CD8-positive, alpha-beta memory T cell (primary cell): ENCODE measurements at regions not wholly inside any gene's neighbourhood (a gene's known extent, or its start where the extent isn't known, plus 50 kb on each side); places are given as distances from the start of the nearest gene placed in this dataset.

Experiments used
- CTCF ChIA-PET: fragments of 350-600 bp; sonication (Branson Sonifier 250); formaldehyde crosslinking; loops from one replicate; lab custom pipeline; 2021; ENCODE audit warnings: antibody characterized with exemption; lab: Charles Lee
- POLR2A ChIA-PET: fragments of 350-600 bp; sonication (Branson Sonifier 250); formaldehyde crosslinking; loops from one replicate; lab custom pipeline; 2021; ENCODE audit warnings: antibody characterized with exemption; lab: Charles Lee
- DNase-seq, 5 donors: peaks; one replicate each; pipeline versions ENCODE4 v3.0.0 to v3.0.0-alpha.2; 2020 to 2022; ENCODE audit warnings: mixed read lengths in 1 of 5
- H3K27ac ChIP-seq: one replicate; pipeline ENCODE4 v1.7.0; 2013; ENCODE audit warnings: low read depth, mild to moderate bottlenecking, low read length, moderate library complexity
- H3K27me3 ChIP-seq: 2 replicates; pipeline ENCODE4 v1.7.0; 2013; ENCODE audit warnings: low read length, mild to moderate bottlenecking; ENCODE audit not compliant: insufficient read depth, poor library complexity, severe bottlenecking
- H3K36me3 ChIP-seq: 2 replicates; pipeline ENCODE4 v1.7.0; 2013; ENCODE audit warnings: mild to moderate bottlenecking, low read length, moderate library complexity; ENCODE audit not compliant: insufficient read depth
- H3K4me1 ChIP-seq: 2 replicates; pipeline ENCODE4 v1.7.0; 2013; ENCODE audit warnings: mild to moderate bottlenecking, low read length, moderate library complexity; ENCODE audit not compliant: insufficient read depth
- H3K4me3 ChIP-seq: 2 replicates; pipeline ENCODE4 v1.7.0; 2013; ENCODE audit warnings: mild to moderate bottlenecking, low read length
- H3K9me3 ChIP-seq: 2 replicates; pipeline ENCODE4 v1.7.0; 2013; ENCODE audit warnings: mild to moderate bottlenecking, low read length
- H3K27ac Mint-ChIP-seq, 8 donors: one replicate each; pipeline ENCODE4 v1.8.0; 2020 to 2021; ENCODE audit warnings: mixed read lengths in 8 of 8, mild to moderate bottlenecking in 6 of 8, inconsistent platforms in 3 of 8, moderate library complexity in 3 of 8
- H3K27me3 Mint-ChIP-seq, 2 donors: one replicate each; pipeline ENCODE4 v1.8.0; 2020 to 2021; ENCODE audit warnings: mixed read lengths in 2 of 2, mild to moderate bottlenecking in 1 of 2, moderate library complexity in 1 of 2
- H3K36me3 Mint-ChIP-seq, 3 donors: one replicate each; pipeline ENCODE4 v1.8.0; 2020 to 2021; ENCODE audit warnings: mixed read lengths in 3 of 3, inconsistent platforms in 1 of 3, mild to moderate bottlenecking in 1 of 3
- H3K4me1 Mint-ChIP-seq, 3 donors: one replicate each; pipeline ENCODE4 v1.8.0; 2020 to 2021; ENCODE audit warnings: mixed read lengths in 3 of 3, inconsistent platforms in 1 of 3, mild to moderate bottlenecking in 1 of 3
- H3K4me3 Mint-ChIP-seq, 7 donors: one replicate each; pipeline ENCODE4 v1.8.0; 2020 to 2021; ENCODE audit warnings: mixed read lengths in 7 of 7, mild to moderate bottlenecking in 6 of 7, moderate library complexity in 4 of 7, inconsistent platforms in 2 of 7
- H3K9me3 Mint-ChIP-seq, 5 donors: one replicate each; pipeline ENCODE4 v1.8.0; 2020 to 2022; ENCODE audit warnings: mixed read lengths in 5 of 5, mild to moderate bottlenecking in 3 of 5, moderate library complexity in 2 of 5, inconsistent platforms in 1 of 5

- Histone ChIP-seq H3K27ac (no peak overlapping the region), H3K4me1 (no peaks in the 10 kb centered on the region), H3K36me3 (no peaks in the 10 kb centered on the region), H3K9me3 (no peaks in the 10 kb centered on the region), H3K4me3 (no peak overlapping the region), H3K27me3 (no peaks in the 10 kb centered on the region)
- Mint-ChIP-seq H3K9me3 (peaks cover 0 to 15% (median 9%) of the 10 kb centered on the region in 5 donors), H3K36me3 (no peaks in the 10 kb centered on the region), H3K27me3 (no peaks in the 10 kb centered on the region), H3K4me1 (no peaks in the 10 kb centered on the region), H3K27ac (no peak overlapping the region), H3K4me3 (no peak overlapping the region)
- CTCF ChIA-PET, result no interaction called here
- DNase-seq, result no peak
- POLR2A ChIA-PET, result no interaction called here
These were observed 75.8 kb downstream of the CNTN3 start for GRCh38 chr3:74538669-74539068.

GRCh38 chr3:74537857-74538256 is 76.6 kb downstream of the CNTN3 start:
- CTCF ChIA-PET, result no interaction called here
- H3K27ac ChIP-seq, result no peak overlapping the region
- H3K4me3 ChIP-seq, result no peak overlapping the region
- H3K36me3 ChIP-seq, result no peaks in the 10 kb centered on the region
- Mint-ChIP-seq H3K27me3 (no peaks in the 10 kb centered on the region), H3K4me1 (no peaks in the 10 kb centered on the region), H3K9me3 (peaks cover 0 to 15% (median 5%) of the 10 kb centered on the region in 5 donors), H3K4me3 (no peak overlapping the region), H3K27ac (no peak overlapping the region), H3K36me3 (no peaks in the 10 kb centered on the region)
- POLR2A ChIA-PET, result no interaction called here
- DNase-seq, result no peak
- H3K9me3 ChIP-seq, result no peaks in the 10 kb centered on the region
- H3K4me1 ChIP-seq, result no peaks in the 10 kb centered on the region
- H3K27me3 ChIP-seq, result no peaks in the 10 kb centered on the region

GRCh38 chr3:74537164-74537563 is 77.3 kb downstream of the CNTN3 start:
- no peaks in the 10 kb centered on the region for H3K27me3 Mint-ChIP-seq
- peaks cover 0 to 15% (median 5%) of the 10 kb centered on the region in 5 donors for H3K9me3 Mint-ChIP-seq

GRCh38 chr3:74535281-74535680 is 79.2 kb downstream of the CNTN3 start:
- Mint-ChIP-seq H3K4me3 (no peak overlapping the region), H3K27me3 (no peaks in the 10 kb centered on the region), H3K27ac (no peak overlapping the region), H3K4me1 (no peaks in the 10 kb centered on the region), H3K9me3 (peaks cover 4 to 23% (median 12%) of the 10 kb centered on the region in 5 donors), H3K36me3 (no peaks in the 10 kb centered on the region)
- Histone ChIP-seq H3K27me3 (no peaks in the 10 kb centered on the region), H3K4me3 (no peak overlapping the region), H3K27ac (no peak overlapping the region), H3K4me1 (no peaks in the 10 kb centered on the region), H3K36me3 (no peaks in the 10 kb centered on the region), H3K9me3 (no peaks in the 10 kb centered on the region)
- ChIA-PET CTCF (no interaction called here), POLR2A (no interaction called here)
- DNase-seq, result no peak

More at GRCh38 chr3:74537164-74537563, 77.3 kb downstream of the CNTN3 start:
- H3K27ac Mint-ChIP-seq, result no peak overlapping the region
- no peaks in the 10 kb centered on the region for H3K9me3 ChIP-seq
- no peaks in the 10 kb centered on the region for H3K4me1 ChIP-seq
- H3K36me3 Mint-ChIP-seq, result no peaks in the 10 kb centered on the region
- no peaks in the 10 kb centered on the region for H3K27me3 ChIP-seq
- H3K4me3 ChIP-seq, result no peak overlapping the region
- no peaks in the 10 kb centered on the region for H3K4me1 Mint-ChIP-seq
- no peak overlapping the region for H3K27ac ChIP-seq
- ChIA-PET CTCF (no interaction called here), POLR2A (no interaction called here)
- no peak overlapping the region for H3K4me3 Mint-ChIP-seq
- DNase-seq, result no peak
- H3K36me3 ChIP-seq, result no peaks in the 10 kb centered on the region

- ChIA-PET CTCF (no interaction called here), POLR2A (no interaction called here)
- Mint-ChIP-seq H3K27me3 (no peaks in the 10 kb centered on the region), H3K27ac (no peak overlapping the region), H3K4me3 (no peak overlapping the region), H3K9me3 (peaks cover 4 to 25% (median 12%) of the 10 kb centered on the region in 5 donors), H3K36me3 (no peaks in the 10 kb centered on the region), H3K4me1 (no peaks in the 10 kb centered on the region)
- Histone ChIP-seq H3K27me3 (no peaks in the 10 kb centered on the region), H3K36me3 (no peaks in the 10 kb centered on the region), H3K4me3 (no peak overlapping the region), H3K9me3 (no peaks in the 10 kb centered on the region), H3K27ac (no peak overlapping the region), H3K4me1 (no peaks in the 10 kb centered on the region)
- DNase-seq, result no peak
These were observed 79.8 kb downstream of the CNTN3 start for GRCh38 chr3:74534611-74535010.

- H3K27me3 ChIP-seq, result no peaks in the 10 kb centered on the region
- H3K4me1 Mint-ChIP-seq, result no peaks in the 10 kb centered on the region
- ChIA-PET POLR2A (no interaction called here), CTCF (no interaction called here)
- H3K9me3 Mint-ChIP-seq, result peaks cover 4 to 25% (median 10%) of the 10 kb centered on the region in 5 donors
- no peaks in the 10 kb centered on the region for H3K4me1 ChIP-seq
- H3K27ac Mint-ChIP-seq, result no peak overlapping the region
- no peaks in the 10 kb centered on the region for H3K36me3 ChIP-seq
- no peak overlapping the region for H3K27ac ChIP-seq
- H3K9me3 ChIP-seq, result no peaks in the 10 kb centered on the region
- no peak overlapping the region for H3K4me3 Mint-ChIP-seq
- DNase-seq, result no peak
- no peaks in the 10 kb centered on the region for H3K27me3 Mint-ChIP-seq
- no peaks in the 10 kb centered on the region for H3K36me3 Mint-ChIP-seq
- H3K4me3 ChIP-seq, result no peak overlapping the region
These were observed 82.0 kb downstream of the CNTN3 start for GRCh38 chr3:74532446-74532845.

GRCh38 chr3:74531491-74531890 is 83.0 kb downstream of the CNTN3 start:
- Mint-ChIP-seq H3K27ac (no peak overlapping the region), H3K36me3 (no peaks in the 10 kb centered on the region)

GRCh38 chr3:74529145-74529544 is 85.3 kb downstream of the CNTN3 start:
- Mint-ChIP-seq H3K36me3 (no peaks in the 10 kb centered on the region), H3K4me1 (no peaks in the 10 kb centered on the region), H3K9me3 (peaks cover 5 to 27% (median 8%) of the 10 kb centered on the region in 5 donors), H3K27me3 (no peaks in the 10 kb centered on the region), H3K27ac (no peak overlapping the region), H3K4me3 (no peak overlapping the region)
- no peaks in the 10 kb centered on the region for H3K9me3 ChIP-seq
- CTCF ChIA-PET, result no interaction called here
- DNase-seq, result no peak
- no peaks in the 10 kb centered on the region for H3K4me1 ChIP-seq
- no peaks in the 10 kb centered on the region for H3K36me3 ChIP-seq
- no peak overlapping the region for H3K27ac ChIP-seq
- POLR2A ChIA-PET, result no interaction called here
- H3K4me3 ChIP-seq, result no peak overlapping the region
- H3K27me3 ChIP-seq, result no peaks in the 10 kb centered on the region

More at GRCh38 chr3:74531491-74531890, 83.0 kb downstream of the CNTN3 start:
- Mint-ChIP-seq H3K9me3 (peaks cover 4 to 29% (median 8%) of the 10 kb centered on the region in 5 donors), H3K27me3 (no peaks in the 10 kb centered on the region), H3K4me3 (no peak overlapping the region), H3K4me1 (no peaks in the 10 kb centered on the region)
- Histone ChIP-seq H3K4me3 (no peak overlapping the region), H3K27ac (no peak overlapping the region), H3K9me3 (no peaks in the 10 kb centered on the region), H3K27me3 (no peaks in the 10 kb centered on the region), H3K4me1 (no peaks in the 10 kb centered on the region), H3K36me3 (no peaks in the 10 kb centered on the region)
- POLR2A ChIA-PET, result no interaction called here
- no peak for DNase-seq
- CTCF ChIA-PET, result no interaction called here

- Histone ChIP-seq H3K27ac (no peak overlapping the region), H3K9me3 (no peaks in the 10 kb centered on the region), H3K27me3 (no peaks in the 10 kb centered on the region), H3K4me1 (no peaks in the 10 kb centered on the region), H3K36me3 (no peaks in the 10 kb centered on the region), H3K4me3 (no peak overlapping the region)
- H3K4me1 Mint-ChIP-seq, result no peaks in the 10 kb centered on the region
- H3K27me3 Mint-ChIP-seq, result no peaks in the 10 kb centered on the region
- no peak overlapping the region for H3K27ac Mint-ChIP-seq
- POLR2A ChIA-PET, result no interaction called here
- DNase-seq, result no peak
- CTCF ChIA-PET, result no interaction called here
- no peaks in the 10 kb centered on the region for H3K36me3 Mint-ChIP-seq
- H3K9me3 Mint-ChIP-seq, result peaks cover 5 to 25% (median 8%) of the 10 kb centered on the region in 5 donors
- no peak overlapping the region for H3K4me3 Mint-ChIP-seq
These were observed 86.9 kb downstream of the CNTN3 start for GRCh38 chr3:74527566-74527965.
